SK-N-MC (cell line): ENCODE measurements at regions not wholly inside any gene's neighbourhood (a gene's known extent, or its start where the extent isn't known, plus 50 kb on each side); places are given as distances from the start of the nearest gene placed in this dataset.

Experiments
- EZH2 ChIP-seq: fragments of 200-600 bp; sonication (generic); IDR thresholded peaks from one replicate; pipeline ENCODE4 v1.6.1; 2017; ENCODE audit warnings: antibody characterized with exemption
- POLR2AphosphoS5 ChIP-seq: IDR thresholded peaks from 2 replicates; pipeline ENCODE4 v1.6.1; 2012; ENCODE audit warnings: mild to moderate bottlenecking, low read depth, low read length, borderline replicate concordance

- no peak for TF ChIP-seq EZH2
- no peak for TF ChIP-seq POLR2AphosphoS5
Observed at GRCh38 chr14:53491256-53491883, 338.2 kb upstream of the DDHD1 start.
